GM19099 (cell line): ENCODE measurements at regions not wholly inside any gene's neighbourhood (a gene's known extent, or its start where the extent isn't known, plus 50 kb on each side); places are given as distances from the start of the nearest gene placed in this dataset.

Source experiments
- POLR2A ChIP-seq: IDR thresholded peaks from 3 replicates; pipeline ENCODE4 v1.6.1; 2011; ENCODE audit warnings: low read depth; ENCODE audit not compliant: insufficient read length; ENCODE audit errors: extremely low read depth

- no peak for TF ChIP-seq POLR2A
These were observed 51.6 kb upstream of the SRP54 start for GRCh38 chr14:34931206-34931605.

- peak; percentile 3 for TF ChIP-seq POLR2A
These were observed 52.2 kb upstream of the SRP54 start for GRCh38 chr14:34930591-34931091.

- TF ChIP-seq POLR2A = no peak
These were observed 51.4 kb upstream of the BAZ1A start for GRCh38 chr14:34926552-34926951.
